Fibroblast of skin of right quadriceps (primary cell): ENCODE measurements at regions not wholly inside any gene's neighbourhood (a gene's known extent, or its start where the extent isn't known, plus 50 kb on each side); places are given as distances from the start of the nearest gene placed in this dataset.

Experiments
- DNase-seq: peaks from one replicate; pipeline ENCODE4 v3.0.0-alpha.2; 2013

GRCh38 chr22:48138427-48138826, 1376.0 kb downstream of the TBC1D22A start:
- no peak for DNase-seq

DNA sequence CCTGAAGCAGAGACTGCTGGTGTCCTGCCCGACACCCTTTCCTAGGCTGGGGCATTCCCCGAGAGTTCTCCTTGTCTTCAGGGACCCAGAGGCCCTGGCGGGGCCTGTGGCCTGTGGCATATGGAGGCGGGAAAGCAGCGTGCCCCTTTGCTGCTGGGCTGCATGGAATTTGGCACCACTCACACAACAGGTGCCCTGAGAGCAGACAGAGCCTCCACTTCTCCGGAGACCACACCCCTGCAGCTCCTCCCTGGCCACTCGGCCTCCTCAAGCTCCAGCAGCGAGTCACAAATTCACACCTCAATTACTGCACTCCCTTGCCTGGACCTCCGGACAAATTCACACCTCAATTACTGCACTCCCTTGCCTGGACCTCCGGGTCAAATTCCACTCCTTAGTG, 1375.2 kb downstream of the TBC1D22A start:
- DNase-seq, result no peak

GRCh38 chr22:48135592-48135991, 1373.1 kb downstream of the TBC1D22A start:
- DNase-seq, result no peak

GRCh38 chr22:48125416-48125815, 1363.0 kb downstream of the TBC1D22A start:
- no peak for DNase-seq

- DNase-seq, result no peak
These were observed 1359.5 kb downstream of the TBC1D22A start for GRCh38 chr22:48121984-48122383.

DNA sequence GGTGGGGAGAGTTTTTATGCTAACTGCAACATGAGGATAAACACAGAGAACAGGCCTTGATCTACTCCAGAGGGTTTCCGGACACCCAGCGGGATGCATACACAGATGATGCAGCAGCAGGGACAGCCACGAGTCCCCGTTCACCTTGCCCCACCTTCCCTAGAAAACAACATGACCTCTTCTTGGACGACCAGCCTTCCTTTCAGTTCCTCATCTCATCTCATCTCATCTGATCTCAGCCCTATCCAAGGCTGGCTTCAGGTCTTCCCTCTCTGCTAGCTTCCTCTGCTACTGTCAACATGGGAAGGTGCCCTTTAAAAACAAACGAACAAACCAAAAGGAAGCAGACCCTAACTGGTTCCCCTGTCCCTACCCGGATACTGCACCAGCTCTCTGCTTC, 1356.2 kb downstream of the TBC1D22A start:
- DNase-seq, result no peak

- no peak for DNase-seq
These were observed 1354.4 kb downstream of the TBC1D22A start for GRCh38 chr22:48116871-48117270.

DNA sequence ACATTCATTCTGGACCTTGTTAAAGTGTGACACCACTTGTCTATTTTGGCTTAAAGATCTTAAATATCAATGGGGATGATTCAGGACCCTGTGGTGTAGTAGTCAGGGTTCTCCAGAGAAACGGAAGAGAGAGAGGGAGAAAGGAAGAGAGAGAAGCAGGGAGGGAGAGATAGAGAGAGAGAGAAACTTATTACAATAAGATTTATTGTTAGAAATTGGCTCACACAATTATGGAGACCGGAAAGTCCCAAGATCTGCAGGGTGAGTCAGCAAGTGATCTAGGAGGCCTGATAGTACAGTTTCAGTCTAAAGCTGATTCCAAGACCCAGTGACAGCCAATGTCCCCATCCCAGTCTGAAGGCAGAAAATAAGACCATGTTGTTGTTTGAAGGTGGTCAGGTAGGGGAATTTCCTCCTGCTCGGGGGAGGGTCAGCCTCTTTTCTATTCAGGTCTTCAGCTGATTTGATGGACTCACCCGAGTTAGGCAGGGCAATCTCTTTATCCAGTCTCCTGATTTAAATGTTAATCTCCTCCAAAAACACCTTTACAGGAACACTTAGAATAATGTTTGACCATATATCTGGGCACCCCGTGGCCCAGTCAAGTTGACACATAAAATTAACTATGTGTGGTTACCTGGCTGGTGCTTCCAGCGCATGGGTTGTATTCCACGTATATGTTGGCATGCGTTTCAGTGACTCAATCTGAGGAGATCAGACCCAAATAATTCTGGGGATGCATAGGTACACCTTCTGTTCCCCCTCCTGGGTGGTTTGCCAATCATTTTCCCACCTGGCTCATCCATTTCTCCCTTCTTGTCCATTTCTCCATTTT, 1350.5 kb downstream of the TBC1D22A start:
- DNase-seq, result no peak

- no peak for DNase-seq
These were observed 1344.3 kb downstream of the TBC1D22A start for GRCh38 chr22:48106715-48107259.

DNA sequence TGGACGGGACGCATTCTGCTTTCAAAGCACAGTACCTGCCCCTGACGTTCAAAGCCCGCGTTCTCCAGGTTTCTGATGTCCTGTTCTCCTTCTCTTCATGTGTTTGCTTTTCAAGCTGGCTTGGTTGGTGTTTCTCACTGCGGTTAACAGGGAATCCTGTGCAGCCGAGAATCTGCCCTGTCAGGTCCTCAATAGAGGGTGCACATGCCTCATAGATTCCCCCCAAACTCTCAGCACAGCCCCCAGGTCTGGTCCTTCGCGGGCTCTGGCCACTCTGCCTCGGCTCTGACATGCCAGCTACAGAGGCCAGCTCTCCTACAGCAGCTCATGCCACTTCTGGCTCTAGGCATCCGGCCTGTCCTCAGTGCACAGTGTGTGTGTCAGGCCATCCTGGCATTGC, 1343.8 kb downstream of the TBC1D22A start:
- no peak for DNase-seq

DNA sequence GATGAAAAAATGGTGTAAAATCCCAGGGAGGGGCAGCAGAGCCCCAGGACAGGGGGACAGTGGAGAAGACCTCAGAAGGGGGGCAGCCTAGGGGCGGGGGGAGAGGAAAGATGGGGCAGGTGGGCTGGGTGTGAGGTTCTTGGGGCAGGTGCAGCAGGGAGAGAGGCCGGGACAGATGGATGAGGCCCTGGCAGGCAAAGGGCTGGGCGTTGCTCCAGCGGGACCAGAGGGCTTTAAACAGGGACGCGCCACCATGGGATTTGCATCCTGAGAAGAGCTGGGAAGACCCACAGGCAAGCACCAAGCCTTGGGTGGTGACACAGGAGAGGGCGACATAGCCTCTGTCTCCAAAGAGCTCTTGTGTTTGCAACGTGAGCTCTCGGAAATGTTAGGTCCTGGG, 1342.8 kb downstream of the TBC1D22A start:
- DNase-seq, result no peak

GRCh38 chr22:48104766-48105165, 1342.3 kb downstream of the TBC1D22A start:
- no peak for DNase-seq

- no peak for DNase-seq
These were observed 1341.8 kb downstream of the TBC1D22A start for GRCh38 chr22:48104102-48104738.

DNA sequence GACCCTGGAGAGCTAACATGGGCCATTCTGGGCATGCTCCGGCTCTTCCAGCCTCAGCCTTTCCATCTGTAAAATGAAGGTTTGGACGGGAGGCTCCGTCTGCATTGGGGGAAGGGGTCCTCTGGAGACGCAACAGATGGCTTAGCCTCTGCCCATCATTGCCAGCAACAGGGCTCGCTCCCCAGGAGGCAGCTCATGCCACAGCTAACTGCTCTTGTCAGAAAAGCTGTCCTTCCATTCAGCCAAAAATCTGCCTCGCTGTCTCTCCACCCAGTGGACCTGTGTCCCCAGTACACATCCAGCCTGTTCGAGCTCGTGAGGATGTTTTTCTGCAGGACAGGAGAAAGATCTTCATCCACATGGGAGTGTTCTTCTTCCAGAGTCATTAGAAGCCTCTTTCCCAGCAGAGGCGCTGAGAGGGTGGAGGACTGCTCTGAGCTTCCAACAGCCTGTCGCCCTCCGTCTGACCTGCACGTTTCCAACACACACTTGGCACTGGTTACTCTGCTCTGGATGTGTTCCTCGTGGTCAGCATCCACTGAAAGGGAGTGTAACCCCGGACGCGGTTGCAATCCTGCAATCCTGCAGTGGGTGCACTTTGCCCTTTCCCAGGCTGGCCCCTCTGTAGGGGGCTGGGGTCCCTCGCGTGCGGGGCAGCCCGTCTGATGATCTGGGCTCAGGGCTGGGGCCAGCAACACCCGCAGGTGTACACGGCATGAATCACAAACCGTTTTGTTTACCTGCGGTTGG, 1340.9 kb downstream of the TBC1D22A start:
- DNase-seq, result no peak

DNA sequence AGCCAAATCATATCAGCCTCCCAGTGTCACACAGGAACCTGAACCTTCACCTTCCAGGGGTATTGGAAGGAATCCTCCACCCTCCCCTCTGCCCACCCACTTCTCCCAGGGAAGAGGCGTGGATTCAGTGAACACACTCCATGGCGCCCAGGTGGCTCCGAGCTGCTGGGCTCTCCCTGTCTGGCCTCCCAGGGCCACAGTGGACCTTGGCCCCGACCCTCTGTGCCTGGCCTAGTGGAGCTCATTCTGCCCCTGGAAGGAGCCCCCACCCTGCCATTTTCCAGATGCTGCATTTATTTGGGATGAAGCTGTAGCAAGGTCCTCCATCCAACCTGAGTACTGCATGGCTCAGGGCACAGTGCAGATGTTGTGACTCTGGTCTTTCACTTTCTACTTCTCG, 1340.1 kb downstream of the TBC1D22A start:
- DNase-seq, result no peak

GRCh38 chr22:48101704-48102103, 1339.3 kb downstream of the TBC1D22A start:
- DNase-seq, result no peak

GRCh38 chr22:48100685-48101417, 1338.4 kb downstream of the TBC1D22A start:
- no peak for DNase-seq

DNA sequence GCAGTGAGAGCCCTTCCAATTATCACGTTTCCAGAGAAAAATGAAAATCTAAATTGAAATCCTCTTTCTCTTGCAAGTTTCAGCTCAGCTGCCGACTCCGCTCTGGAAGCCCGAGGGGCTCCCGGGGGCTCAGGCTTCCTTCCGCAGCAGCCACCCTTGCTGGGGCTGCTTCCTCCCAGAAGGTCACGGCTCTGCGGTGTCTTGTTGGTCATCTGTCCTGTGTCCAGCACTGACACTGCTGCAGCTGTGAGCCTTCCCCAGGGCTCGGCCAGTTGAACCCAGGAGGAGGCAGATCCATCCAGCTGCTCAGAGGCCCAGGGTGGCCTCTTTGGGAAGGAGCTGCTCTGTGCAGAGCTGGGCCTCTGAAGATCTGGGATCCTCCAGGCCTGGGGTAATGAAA, 1337.2 kb downstream of the TBC1D22A start:
- DNase-seq, result no peak

- DNase-seq, result no peak
These were observed 1336.8 kb downstream of the TBC1D22A start for GRCh38 chr22:48099251-48099650.

DNA sequence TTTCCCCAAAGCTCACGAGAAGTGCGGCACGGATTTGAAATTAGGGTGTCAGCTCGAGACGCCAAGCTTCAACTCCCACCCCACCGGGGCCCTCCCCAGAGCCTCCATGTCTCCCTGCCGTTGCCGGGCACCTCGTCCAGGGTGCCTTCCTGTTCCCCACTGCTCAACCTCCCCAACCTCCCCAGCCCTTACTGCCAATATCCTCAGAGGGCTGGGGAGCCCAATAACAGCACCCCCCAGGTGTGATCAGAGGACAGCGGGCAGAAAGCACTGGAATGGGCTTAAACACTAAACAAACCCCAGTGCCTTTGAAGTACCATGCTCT, 1336.4 kb downstream of the TBC1D22A start:
- no peak for DNase-seq

GRCh38 chr22:48098243-48098920, 1335.9 kb downstream of the TBC1D22A start:
- DNase-seq, result no peak

GRCh38 chr22:48097723-48098122, 1335.3 kb downstream of the TBC1D22A start:
- DNase-seq, result no peak
